HG03432 (cell line): ENCODE measurements at regions not wholly inside any gene's neighbourhood (a gene's known extent, or its start where the extent isn't known, plus 50 kb on each side); places are given as distances from the start of the nearest gene placed in this dataset.
"Not testable (repeated sequence)": the region's sequence is repeated elsewhere in the genome, so short reads cannot be mapped to it uniquely, and the experiment has no call there.

Experiments used
- ATAC-seq: cut with Tn5 transposase; IDR thresholded peaks from one replicate; pipeline ENCODE4 v1.9.1; 2021; ENCODE audit warnings: mild to moderate bottlenecking, moderate library complexity; ENCODE audit not compliant: unreplicated experiment

DNA sequence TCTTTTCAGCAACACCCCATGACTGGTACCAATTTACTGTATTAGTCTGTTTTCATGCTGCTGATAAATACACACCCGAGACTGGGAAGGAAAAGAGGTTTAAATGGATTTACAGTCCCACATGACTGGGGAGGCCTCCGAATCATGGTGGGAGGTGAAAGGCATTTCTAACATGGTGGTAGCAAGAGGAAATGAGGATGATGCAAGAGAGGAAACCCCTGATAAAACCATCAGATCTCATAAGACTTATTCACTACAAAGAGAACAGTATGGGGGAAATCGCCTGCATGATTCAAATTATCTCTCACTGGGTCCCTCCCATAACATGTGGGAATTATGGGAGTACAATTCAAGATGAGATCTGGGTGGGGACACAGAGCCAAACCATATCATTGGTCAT, 393.6 kb downstream of the PTPRC start:
- ATAC-seq, result not testable (repeated sequence)

DNA sequence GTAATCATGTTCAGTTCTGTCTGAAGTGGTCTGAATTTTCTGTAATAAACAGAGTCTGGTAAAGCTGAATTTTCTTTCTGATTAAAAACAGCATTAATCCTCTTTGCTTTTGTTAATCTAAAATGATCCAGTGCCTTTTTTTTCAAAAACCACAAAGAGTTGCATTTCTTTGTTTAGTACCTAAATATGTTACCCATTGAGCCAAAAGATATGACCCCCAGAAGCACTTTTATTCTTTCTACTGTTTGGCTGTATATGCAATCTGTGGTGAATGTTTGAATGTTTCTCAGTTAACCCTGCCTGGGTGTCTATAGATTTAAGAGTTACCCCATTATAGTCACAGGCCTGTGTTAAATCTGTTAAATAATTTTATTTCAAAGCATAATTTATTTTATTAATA, 394.8 kb downstream of the PTPRC start:
- ATAC-seq, result no peak

DNA sequence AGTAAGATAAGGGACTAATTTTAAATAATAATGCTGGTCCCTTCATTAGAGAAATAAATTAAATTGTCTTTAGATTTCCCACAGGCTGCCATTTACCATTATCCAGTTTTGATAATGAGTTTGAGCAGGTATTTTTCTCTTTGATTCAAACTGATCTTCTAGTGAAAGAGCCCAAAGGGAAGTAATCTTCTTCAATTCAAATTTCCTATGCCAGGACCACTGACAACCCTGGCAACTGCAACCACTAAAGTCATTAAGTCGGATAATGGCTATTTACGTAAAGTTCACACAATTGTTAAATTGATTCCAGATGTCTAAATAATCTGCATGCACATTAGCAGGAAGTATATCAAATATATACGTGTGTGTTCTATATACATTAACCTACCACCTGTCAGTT, 399.3 kb downstream of the PTPRC start:
- no peak for ATAC-seq

DNA sequence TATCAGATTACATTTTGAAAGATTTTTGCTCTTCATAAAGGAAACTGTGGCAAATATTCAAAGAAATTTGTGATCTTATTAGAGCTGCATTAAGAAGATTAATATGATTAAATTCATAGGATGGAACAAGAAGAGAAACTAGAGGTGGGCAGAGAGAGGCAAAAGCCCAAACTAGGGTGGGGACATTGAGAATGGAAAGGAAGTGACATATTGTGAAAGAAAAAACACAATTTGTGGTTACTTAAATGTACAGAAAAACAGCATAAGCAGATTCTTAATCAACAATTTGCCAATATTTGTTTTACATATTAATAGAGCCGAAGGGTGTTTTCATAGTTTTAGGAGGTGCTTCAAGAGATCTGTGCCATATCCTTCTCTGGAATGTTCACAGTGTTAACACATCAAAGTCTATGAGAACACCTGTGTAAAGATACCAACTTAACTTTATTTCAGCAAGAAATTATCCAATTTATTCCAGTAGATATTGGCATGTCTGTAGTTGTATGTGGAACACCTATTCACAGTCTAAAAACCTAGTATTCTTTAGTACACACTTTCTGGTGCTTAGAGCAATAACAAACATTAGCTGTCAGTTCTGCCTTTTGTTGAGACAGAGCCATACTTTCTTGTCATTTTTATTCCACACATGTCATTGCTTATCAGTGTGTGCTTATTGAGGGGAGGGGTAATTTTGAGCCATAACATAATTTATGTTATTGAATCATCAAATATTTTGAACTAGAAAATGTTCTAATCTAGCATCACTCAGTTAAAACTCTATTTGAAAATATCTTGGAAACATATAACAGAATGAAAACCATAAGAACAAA, 401.5 kb downstream of the PTPRC start:
- ATAC-seq, result no peak

DNA sequence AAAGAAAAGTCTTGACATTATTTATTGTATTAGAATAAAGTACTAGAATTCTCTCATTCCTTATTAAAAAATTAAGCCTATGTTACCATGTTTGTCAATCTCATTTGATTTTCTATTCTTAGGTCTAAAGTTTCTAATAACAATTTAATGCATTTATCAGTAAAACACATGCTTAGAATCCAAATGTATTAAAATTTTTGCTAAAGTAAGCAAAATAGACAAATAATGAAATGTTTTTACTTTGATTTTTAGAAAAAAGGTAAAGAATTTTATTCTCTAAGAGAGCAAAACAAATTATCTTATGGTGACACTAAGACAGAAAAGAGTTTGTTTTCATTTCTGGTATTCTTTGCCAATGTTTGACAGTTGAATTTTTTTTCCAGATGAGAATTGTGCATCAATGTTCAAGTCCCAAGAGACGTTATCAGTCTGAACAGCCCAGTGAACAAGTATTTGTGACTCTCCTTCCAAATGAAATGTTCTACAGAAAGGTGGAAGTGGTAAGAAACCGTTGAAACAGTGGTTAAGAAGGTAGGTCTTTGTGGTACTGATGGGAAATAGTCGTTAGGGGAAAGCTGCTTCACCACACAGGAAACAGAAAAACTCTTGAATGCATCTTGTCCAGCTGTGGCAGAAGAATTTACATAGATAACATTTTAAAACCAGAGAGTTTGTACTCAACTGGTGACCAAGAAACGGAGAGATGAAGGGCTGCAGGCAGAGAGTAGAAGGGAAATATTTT, 402.5 kb downstream of the PTPRC start:
- peak; percentile 99 for ATAC-seq

DNA sequence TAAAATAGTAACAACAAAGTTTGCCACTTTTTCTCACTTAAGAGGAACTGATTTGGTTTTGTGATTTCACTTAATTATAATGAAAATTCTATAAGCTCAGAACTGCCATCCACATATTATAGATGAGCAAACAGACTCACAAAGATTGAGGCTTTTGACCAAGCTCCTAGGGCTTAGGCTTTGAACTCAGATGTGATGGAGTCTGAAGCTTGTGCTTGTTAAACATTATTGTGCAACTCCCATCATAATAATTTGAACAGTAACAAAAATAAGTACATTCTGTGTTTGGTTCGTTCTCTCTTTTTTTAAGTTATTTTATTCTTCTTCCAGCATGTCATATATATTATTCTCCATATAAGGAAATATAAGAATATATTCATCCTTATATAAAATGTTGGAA, 403.4 kb downstream of the PTPRC start:
- ATAC-seq, result no peak

GRCh38 chr1:199044191-199044590, 405.4 kb downstream of the PTPRC start:
- ATAC-seq, result no peak

GRCh38 chr1:199046618-199047017, 407.8 kb downstream of the PTPRC start:
- ATAC-seq, result no peak

DNA sequence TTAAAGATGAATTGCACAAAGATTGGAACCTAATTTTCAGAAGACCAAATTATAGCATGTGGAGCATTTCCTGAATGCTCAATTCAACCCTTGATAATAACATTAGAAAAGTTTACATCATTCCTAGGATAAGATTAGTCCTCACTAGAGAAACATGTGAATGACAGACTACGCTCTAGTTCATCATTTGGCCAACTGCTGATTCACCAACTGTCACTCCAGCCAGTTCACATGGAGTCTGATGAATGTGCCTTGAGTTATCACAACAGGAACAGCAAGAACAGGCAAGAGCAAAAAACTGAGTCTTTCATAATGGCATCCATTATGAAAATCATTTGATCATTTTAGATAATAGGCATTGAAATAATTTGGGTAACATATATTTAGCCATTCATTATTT, 415.9 kb downstream of the PTPRC start:
- no peak for ATAC-seq

DNA sequence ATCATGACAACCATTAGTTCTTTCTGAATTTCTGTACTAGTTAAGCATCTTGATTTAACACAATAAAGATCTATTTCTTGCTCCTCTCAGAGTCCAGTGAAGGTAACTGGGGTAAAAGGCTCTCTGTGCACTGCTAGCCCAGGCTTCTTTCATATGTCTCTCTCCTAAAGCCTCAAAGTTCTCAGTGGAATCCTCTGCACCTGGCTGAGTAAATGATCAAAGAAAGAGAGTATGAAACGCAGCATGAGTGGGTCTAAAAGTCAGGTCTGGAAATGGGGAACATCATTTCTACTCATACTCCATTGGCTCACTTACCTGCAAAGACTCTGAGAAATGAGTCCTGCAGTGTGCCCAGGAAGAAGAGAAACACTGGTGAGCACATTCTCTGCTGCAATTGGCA, 418.5 kb downstream of the PTPRC start:
- ATAC-seq, result no peak

DNA sequence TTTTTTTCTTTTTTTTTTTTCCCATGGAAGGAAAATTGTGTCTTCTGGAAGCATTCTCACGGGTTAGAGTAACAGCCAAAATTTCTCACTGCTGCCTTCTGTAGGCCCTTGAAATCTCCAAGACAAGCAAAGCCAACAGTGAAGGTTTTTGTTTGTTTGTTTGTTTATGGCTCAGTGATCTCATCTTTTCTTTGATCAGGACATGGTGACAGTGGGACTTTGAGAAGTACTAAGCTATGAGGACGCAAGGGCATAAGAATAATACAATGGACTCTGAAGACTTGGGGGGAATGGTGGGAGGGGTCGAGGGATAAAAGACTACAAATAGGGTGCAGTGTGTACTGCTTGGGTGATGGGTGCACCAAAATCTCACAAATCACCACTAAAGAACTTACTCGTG, 419.4 kb downstream of the PTPRC start:
- no peak for ATAC-seq

DNA sequence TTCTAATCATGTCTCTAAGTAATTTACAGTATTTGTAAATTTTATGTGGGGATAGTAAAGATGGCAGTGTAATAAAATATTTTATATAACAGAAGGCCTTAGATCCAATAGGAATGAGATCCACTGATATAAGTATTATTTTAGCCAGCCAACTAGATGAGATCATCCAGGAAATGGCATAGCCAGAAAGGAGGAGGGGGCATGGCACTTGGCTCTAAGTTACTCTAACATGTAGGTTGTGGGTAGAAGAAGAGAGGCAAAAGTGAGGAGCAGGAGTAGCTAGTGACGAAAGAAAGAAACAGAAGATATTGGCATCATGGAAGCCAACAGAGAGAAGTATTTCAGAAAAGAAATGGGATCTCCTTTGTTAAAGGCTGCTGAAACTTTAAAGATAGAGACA, 426.1 kb downstream of the PTPRC start:
- no peak for ATAC-seq

DNA sequence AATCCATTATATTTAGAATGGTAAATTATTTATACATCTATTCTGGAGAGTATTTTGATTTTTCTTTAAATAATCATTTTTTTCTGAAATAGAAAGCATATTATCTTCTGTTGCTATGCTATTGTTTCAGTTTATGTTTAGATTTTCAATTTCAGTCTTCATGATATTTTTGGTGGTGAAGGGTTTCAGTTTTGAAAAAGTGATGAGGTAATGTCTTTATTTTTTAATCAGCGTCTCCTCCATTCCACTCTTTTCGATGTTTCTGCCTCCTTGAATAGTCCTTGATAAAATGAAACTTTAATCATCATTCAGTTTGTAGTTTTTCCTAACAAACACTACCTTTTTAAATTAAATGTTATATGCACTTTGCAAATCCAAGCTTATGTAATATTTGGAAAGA, 428.6 kb downstream of the PTPRC start:
- ATAC-seq, result peak; percentile 94

DNA sequence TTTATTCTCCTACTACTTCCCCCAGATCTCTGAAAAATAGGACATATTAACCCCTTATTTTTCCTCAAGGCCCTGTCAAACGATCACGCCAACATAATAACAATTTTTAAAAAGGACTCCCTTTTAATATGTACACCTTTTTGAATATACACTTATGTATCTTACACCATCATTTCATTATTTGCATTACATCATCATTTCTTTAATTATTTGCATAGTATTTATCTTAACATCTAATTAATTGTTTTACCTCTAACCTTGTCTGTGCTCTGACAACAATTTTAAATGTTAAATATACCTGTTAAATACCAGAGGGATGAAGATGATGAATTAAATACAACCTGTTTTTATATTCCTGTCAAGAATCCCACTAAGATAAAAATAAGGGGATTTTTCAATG, 432.2 kb downstream of the PTPRC start:
- no peak for ATAC-seq

DNA sequence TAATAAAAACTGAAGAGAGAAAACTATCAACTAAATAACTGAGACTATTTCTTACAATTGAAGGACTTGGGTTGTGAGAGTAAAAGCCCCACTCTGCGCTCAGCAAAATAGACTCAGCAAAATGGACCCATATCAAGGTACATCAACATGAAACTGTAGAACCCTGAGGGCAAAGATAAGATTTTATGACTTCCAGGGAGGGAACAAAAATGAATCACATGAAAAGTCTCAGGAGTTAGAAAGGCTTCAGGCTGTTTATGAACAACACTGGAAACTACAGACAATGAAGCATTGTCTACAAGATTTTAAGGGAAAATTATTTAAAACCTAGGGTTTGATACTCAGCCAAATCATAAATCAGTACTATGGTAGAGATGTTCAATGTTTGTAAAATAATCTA, 434.3 kb downstream of the PTPRC start:
- ATAC-seq, result no peak

DNA sequence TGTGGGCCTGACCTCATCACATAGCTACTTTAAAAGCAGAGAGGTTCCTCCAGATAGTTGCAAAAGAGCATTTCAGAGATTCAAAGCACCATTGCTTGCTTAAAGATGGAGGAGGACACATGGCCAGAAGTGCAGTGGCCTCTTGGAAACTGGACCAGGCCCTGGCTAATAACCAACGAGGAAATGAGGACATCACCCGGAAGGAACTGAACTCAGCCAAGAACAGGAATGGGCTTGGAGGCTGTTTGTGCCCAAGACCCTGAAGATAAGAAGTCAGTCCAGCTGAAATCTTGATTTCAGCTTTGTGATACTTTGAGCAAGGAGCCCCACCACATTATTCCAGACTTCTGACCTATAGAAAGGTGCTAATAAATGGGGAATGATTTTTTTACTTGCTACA, 437.0 kb downstream of the PTPRC start:
- ATAC-seq, result no peak

GRCh38 chr1:199079994-199080393, 441.2 kb downstream of the PTPRC start:
- ATAC-seq, result no peak

- ATAC-seq, result peak; percentile 84
Measured at GRCh38 chr1:199081739-199082138, 442.9 kb downstream of the PTPRC start.

DNA sequence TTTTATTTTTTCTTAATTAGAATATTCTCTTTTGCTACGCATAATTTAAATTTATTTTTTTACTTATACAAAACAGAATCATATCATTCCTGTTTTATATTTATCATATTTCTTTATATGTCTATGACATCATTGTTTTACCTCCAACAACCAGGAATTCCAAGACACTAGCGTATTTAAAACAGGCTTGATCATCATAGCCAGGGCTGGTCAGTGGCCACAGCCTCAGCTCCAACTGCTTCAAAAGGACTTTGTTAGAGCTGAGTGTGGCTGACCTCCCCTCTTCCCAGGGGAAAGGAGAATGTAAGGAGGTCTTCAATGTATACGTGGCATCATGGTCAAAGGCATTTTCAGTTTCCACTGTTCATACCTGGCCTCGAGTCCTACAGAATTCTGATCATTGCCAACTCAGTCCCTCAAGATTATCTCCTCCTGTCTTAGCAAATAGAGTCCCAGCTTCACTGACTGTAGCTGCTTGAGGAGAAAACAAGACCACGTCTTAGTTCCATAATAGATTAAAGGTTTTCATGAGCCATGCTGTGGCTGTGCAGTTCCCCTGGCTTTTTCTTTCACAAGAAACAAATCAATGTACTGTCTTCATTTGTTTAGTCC, 444.0 kb downstream of the PTPRC start:
- ATAC-seq, result no peak

- no peak for ATAC-seq
Measured at GRCh38 chr1:199083680-199084079, 444.8 kb downstream of the PTPRC start.

DNA sequence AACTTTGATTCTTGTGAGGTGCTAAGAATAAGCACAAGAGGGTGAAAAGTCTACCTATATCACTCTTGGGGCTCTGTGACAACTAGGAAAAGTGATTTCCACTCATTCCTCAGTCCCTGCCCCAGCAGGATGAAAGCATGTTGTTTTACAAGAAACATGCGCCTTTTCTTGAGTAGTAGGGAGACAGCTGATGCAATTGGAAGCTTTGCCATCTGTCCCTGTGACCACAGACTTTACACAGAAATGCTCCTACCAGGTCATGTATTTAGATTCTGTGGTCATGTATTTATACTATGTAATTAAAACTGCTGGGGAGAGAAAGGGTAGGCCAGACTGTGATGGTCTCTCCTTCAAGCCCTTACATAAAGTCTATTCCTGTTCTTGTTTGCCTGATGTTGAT, 445.5 kb downstream of the PTPRC start:
- no peak for ATAC-seq

- no peak for ATAC-seq
Measured at GRCh38 chr1:199085903-199086302, 447.1 kb downstream of the PTPRC start.
